ENCODE measurements at regions not wholly inside any gene's neighbourhood (a gene's known extent, or its start where the extent isn't known, plus 50 kb on each side); places are given as distances from the start of the nearest gene placed in this dataset.

DNA sequence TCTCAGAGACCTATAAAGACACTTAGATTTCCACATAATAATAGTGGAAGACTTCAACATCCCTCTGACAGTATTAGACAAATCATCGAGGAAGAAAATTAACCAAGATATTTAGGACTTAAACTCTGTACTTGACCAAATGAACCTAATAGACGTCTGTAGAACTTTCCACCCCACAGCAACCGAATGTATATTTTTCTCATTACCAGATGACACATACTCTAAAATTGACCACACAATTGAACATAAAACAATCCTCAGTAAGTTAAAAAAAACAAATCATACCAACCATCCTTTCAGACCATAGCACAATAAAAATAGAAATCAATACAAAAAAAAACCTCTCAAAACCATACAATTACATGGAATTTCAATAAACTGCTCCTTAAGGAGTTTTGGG is 201.0 kb downstream of the POSTN start:
- TF ChIP-seq EZH2 (IDR thresholded peaks at IDR 0.05; ENCODE audit: insufficient read depth, poor library complexity, severe bottlenecking) (no peak), EZH2phosphoT487 (IDR thresholded peaks at IDR 0.05; ENCODE audit: insufficient read depth, low read depth) (no peak)
